ENCODE measurements at regions not wholly inside any gene's neighbourhood (a gene's known extent, or its start where the extent isn't known, plus 50 kb on each side); places are given as distances from the start of the nearest gene placed in this dataset.

DNA sequence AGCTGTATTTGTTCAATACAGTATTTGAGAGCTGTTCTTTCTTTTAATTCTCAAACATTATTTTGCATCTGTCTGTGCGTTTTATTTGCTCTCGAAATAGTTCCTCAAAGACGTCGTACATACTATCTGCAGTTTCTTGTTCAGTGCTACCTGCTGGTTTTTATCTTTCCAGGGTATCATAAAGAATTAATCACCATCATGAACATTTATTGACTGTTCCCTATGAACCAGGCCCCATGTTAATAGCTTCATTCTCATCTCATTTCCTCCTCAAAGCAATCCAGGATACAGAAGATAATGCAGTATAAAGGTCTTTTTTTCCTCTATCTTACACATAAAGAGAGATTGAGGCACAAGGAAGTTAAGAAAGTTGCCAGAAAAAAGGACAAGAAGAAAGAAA, 211.8 kb downstream of the DACT1 start:
- no peak overlapping the region for H3K4me2 ChIP-seq (ENCODE audit: low read length)
- no peaks in the 10 kb centered on the region for H3K79me2 ChIP-seq (ENCODE audit: insufficient read depth, low read length)
- TF ChIP-seq, protein P1, sequence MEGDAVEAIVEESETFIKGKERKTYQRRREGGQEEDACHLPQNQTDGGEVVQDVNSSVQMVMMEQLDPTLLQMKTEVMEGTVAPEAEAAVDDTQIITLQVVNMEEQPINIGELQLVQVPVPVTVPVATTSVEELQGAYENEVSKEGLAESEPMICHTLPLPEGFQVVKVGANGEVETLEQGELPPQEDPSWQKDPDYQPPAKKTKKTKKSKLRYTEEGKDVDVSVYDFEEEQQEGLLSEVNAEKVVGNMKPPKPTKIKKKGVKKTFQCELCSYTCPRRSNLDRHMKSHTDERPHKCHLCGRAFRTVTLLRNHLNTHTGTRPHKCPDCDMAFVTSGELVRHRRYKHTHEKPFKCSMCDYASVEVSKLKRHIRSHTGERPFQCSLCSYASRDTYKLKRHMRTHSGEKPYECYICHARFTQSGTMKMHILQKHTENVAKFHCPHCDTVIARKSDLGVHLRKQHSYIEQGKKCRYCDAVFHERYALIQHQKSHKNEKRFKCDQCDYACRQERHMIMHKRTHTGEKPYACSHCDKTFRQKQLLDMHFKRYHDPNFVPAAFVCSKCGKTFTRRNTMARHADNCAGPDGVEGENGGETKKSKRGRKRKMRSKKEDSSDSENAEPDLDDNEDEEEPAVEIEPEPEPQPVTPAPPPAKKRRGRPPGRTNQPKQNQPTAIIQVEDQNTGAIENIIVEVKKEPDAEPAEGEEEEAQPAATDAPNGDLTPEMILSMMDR (IDR thresholded peaks at IDR 0.05; ENCODE audit: low read length), result no peak
- no peak for TF ChIP-seq EZH2 (IDR thresholded peaks at IDR 0.05; ENCODE audit: borderline replicate concordance, low read length)
- H3K4me3 ChIP-seq (ENCODE audit: low read depth, low read length, poor library complexity, severe bottlenecking), result no peak overlapping the region
- no peaks in the 10 kb centered on the region for H3K4me1 ChIP-seq (ENCODE audit: insufficient read depth, low read length, severe bottlenecking)
- H3K36me3 ChIP-seq (ENCODE audit: insufficient read depth, low read length), result no peaks in the 10 kb centered on the region
- no peak overlapping the region for H3K27ac ChIP-seq (ENCODE audit: low read depth, low read length, poor library complexity, severe bottlenecking)
- no peak overlapping the region for H2AFZ ChIP-seq (ENCODE audit: low read length)
- H3K9me3 ChIP-seq (ENCODE audit: low read length), result no peaks in the 10 kb centered on the region
- no peaks in the 10 kb centered on the region for H3K27me3 ChIP-seq (ENCODE audit: insufficient read depth, low read length)
- H3F3A ChIP-seq (ENCODE audit: insufficient read depth, low read length), result no peaks in the 10 kb centered on the region
- H4K20me1 ChIP-seq (ENCODE audit: insufficient read depth, low read length), result no peaks in the 10 kb centered on the region
- no peak overlapping the region for H3K9ac ChIP-seq (ENCODE audit: low read length)
- H3K9me2 ChIP-seq (ENCODE audit: low read depth, low read length), result no peaks in the 10 kb centered on the region

GRCh38 chr14:58850011-58850410, 212.2 kb downstream of the DACT1 start:
- H3F3A ChIP-seq (ENCODE audit: insufficient read depth, low read length), result no peaks in the 10 kb centered on the region
- no peaks in the 10 kb centered on the region for H4K20me1 ChIP-seq (ENCODE audit: insufficient read depth, low read length)
- no peak overlapping the region for H3K27ac ChIP-seq (ENCODE audit: low read depth, low read length, poor library complexity, severe bottlenecking)
- no peak overlapping the region for H3K9ac ChIP-seq (ENCODE audit: low read length)
- H3K27me3 ChIP-seq (ENCODE audit: insufficient read depth, low read length), result no peaks in the 10 kb centered on the region
- H3K4me3 ChIP-seq (ENCODE audit: low read depth, low read length, poor library complexity, severe bottlenecking), result no peak overlapping the region
- no peak overlapping the region for H2AFZ ChIP-seq (ENCODE audit: low read length)
- H3K9me3 ChIP-seq (ENCODE audit: low read length), result no peaks in the 10 kb centered on the region
- H3K36me3 ChIP-seq (ENCODE audit: insufficient read depth, low read length), result no peaks in the 10 kb centered on the region
- no peaks in the 10 kb centered on the region for H3K79me2 ChIP-seq (ENCODE audit: insufficient read depth, low read length)
- H3K4me1 ChIP-seq (ENCODE audit: insufficient read depth, low read length, severe bottlenecking), result no peaks in the 10 kb centered on the region
- no peaks in the 10 kb centered on the region for H3K9me2 ChIP-seq (ENCODE audit: low read depth, low read length)
- no peak overlapping the region for H3K4me2 ChIP-seq (ENCODE audit: low read length)
- TF ChIP-seq EZH2 (IDR thresholded peaks at IDR 0.05; ENCODE audit: borderline replicate concordance, low read length), result no peak
- TF ChIP-seq, protein P1 (IDR thresholded peaks at IDR 0.05; ENCODE audit: low read length), result no peak

GRCh38 chr14:58861586-58861985, 223.8 kb downstream of the DACT1 start:
- Histone ChIP-seq H4K20me1 (ENCODE audit: insufficient read depth, low read length) (no peaks in the 10 kb centered on the region), H3K27me3 (ENCODE audit: insufficient read depth, low read length) (no peaks in the 10 kb centered on the region), H3K9me3 (ENCODE audit: low read length) (no peaks in the 10 kb centered on the region), H3K79me2 (ENCODE audit: insufficient read depth, low read length) (no peaks in the 10 kb centered on the region), H3K9me2 (ENCODE audit: low read depth, low read length) (no peaks in the 10 kb centered on the region), H3F3A (ENCODE audit: insufficient read depth, low read length) (no peaks in the 10 kb centered on the region), H3K4me3 (ENCODE audit: low read depth, low read length, poor library complexity, severe bottlenecking) (no peak overlapping the region), H3K4me2 (ENCODE audit: low read length) (no peak overlapping the region), H3K36me3 (ENCODE audit: insufficient read depth, low read length) (no peaks in the 10 kb centered on the region), H3K4me1 (ENCODE audit: insufficient read depth, low read length, severe bottlenecking) (no peaks in the 10 kb centered on the region), H2AFZ (ENCODE audit: low read length) (no peak overlapping the region), H3K9ac (ENCODE audit: low read length) (no peak overlapping the region), H3K27ac (ENCODE audit: low read depth, low read length, poor library complexity, severe bottlenecking) (no peak overlapping the region)
- TF ChIP-seq EZH2 (IDR thresholded peaks at IDR 0.05; ENCODE audit: borderline replicate concordance, low read length), result no peak
- TF ChIP-seq, protein P1 (IDR thresholded peaks at IDR 0.05; ENCODE audit: low read length), result no peak

Measured in OCI-LY1 (cell line).